RKO (cell line): ENCODE measurements at regions not wholly inside any gene's neighbourhood (a gene's known extent, or its start where the extent isn't known, plus 50 kb on each side); places are given as distances from the start of the nearest gene placed in this dataset.
"Not testable (repeated sequence)": the region's sequence is repeated elsewhere in the genome, so short reads cannot be mapped to it uniquely, and the experiment has no call there.

Experiments
- DNase-seq: peaks from one replicate; pipeline ENCODE4 v3.0.0-alpha.2; 2016; ENCODE audit warnings: low spot score

GRCh38 chr14:39568809-39569538 lies 136.7 kb upstream of the FBXO33 start:
- no peak for DNase-seq

DNA sequence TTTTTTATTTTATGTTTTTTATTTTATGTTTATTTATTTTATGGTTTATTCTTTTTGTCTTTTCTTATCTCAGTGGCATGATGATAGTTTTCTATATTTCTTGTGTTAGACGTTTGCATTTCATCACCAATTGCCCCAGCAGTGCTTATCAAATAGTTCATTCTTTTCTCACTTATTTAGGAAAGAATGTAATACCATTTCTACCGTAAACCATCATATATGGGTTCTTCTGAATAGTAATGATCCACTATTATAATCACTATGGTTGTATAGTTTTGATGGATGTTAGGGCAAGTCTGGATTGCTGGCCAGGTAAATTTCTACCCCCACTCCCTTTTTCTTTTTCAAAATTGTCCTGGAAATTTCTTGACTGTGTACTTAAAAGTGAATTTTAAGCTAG lies 134.6 kb upstream of the FBXO33 start:
- no peak for DNase-seq

DNA sequence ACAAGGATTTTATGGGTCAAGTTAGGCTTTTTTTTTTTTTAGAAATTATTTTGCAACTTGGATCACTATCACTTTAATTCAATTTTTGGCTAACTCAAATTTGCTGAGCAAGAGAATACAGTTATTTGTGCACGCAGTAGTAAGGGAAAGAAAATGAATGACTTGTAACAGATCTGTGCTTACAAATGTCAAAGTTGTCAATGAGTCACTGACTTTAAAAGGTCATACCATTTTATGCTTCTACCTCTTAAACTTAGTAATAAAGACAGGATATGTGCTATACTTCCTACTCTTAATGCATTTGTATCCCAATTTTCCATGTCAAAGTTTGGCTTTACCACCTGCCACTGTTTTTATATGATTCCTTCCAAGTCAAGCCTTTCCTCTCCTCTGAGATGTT lies 131.1 kb upstream of the FBXO33 start:
- no peak for DNase-seq

GRCh38 chr14:39562175-39562574 lies 129.9 kb upstream of the FBXO33 start:
- DNase-seq: no peak

DNA sequence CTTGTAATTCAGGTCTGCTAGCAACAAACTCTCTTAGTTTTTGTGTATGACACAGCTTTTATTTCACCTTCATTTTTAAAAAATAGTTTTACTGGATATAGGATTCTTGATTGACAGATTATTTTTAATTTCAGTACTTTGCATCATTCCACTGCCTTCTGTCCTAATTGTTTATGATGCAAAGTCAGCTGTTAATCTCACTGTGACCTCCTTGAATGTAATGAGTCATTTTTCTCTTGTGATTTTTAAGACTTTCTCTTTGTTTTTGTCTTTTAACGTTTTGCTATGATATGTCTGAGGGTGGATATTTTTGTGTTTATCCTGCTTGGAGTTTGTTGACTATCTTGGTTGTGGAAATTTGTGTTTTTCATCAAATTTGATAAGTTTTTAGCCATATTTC lies 126.3 kb upstream of the FBXO33 start:
- DNase-seq: peak; percentile 19

DNA sequence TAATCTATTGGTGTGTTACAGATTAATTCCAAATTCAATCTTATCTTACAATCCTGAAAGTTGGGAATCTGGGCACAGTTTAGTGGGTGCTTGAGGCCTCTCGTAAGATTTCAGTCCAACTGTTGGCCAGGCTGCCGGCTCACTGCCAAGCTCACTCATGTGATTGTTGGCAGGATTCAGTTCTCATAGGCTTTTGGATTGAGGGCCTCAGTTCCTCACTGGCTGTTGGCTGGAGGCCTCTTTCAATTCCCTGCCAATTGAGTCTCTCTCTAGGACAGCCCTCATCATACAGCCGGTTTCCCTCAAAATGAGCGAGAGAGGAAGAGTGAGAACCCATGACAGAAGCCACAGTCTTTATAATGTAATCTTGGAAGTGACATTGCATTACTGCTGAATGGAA lies 123.5 kb upstream of the FBXO33 start:
- DNase-seq: no peak

DNA sequence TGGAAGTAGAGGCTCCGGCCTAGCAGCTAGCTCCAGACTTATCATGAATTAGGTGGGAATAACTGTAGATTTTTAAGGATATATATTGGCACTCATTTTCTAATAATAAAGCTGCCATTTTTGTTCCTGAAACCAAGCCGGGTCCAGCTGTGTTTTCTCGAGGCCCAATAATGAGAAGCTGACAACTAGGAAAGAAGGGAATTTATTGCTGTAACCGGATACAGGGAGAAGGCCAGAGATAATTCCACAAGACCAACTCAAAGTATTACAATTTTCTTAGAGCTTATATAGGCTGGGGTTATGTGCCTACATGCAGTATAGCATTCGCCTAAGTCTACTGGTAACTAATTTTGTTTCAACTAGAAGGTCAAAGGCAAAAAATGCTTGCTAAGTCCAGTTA lies 122.3 kb upstream of the FBXO33 start:
- DNase-seq: no peak

GRCh38 chr14:39548358-39548757 lies 116.1 kb upstream of the FBXO33 start:
- DNase-seq: no peak

DNA sequence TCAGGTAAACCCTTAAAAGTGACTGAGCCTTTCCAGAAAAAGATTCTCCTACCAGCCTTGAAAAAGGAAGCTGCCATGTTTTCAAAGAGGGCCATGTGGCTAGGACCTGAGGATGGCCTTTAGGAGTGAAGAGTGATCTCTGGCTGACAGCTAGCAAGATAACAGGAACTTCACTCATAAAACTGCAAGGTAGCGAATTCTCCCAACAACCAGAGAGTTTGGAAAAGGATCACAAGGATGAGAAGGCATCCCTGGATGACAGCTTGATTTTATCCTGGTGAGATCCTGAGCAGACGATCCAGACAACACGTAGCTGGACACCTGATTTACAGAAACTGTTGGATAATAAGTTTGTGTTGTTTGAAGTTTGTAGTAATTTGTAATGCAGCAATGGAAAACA lies 115.6 kb upstream of the FBXO33 start:
- no peak for DNase-seq

DNA sequence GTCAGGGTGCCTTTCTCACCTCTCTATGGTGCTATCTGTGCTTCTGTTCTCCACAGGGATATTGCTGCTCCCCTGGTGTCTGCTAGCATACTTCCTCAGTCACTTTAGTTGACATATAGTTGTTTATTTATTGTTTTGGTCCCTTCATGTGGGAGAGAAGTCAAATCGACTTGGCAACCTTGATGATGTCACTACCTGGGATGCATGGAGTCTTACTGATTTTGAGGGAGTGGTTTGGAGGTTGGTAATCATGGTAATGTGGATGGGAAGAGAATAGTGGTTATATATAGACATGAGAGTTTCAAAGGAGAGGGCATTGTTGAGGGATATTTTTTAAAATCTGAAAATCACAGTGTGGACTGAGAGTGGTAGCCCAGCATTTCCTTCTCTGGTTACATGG lies 73.6 kb upstream of the FBXO33 start:
- no peak for DNase-seq

- no peak for DNase-seq
Observed at GRCh38 chr14:39500253-39500652, 68.0 kb upstream of the FBXO33 start.

DNA sequence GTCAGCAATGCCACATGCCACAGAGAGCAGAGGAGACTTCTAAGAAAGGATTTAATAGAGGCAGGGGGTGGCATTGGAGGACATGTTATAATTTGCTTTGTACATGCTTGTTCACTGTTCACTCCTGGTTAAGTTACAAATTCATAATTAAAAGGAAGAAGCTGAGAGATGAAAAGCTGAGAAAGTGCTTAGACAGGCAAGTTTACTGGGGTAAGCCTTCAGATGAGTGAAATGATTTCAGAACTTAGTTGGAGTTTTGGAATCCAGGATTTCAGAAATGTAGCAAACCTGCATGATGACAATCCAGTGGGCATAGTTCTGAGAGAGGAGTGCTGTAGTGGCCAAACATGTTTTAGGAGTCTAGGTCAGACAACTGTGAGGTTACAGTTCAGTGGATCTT lies 67.3 kb upstream of the FBXO33 start:
- no peak for DNase-seq

GRCh38 chr14:39497677-39498076 lies 65.4 kb upstream of the FBXO33 start:
- DNase-seq: not testable (repeated sequence)

- DNase-seq: peak; percentile 56
Observed at GRCh38 chr14:39492267-39492666, 60.0 kb upstream of the FBXO33 start.

- DNase-seq: peak; percentile 44
Observed at GRCh38 chr14:39491134-39491571, 58.9 kb upstream of the FBXO33 start.

DNA sequence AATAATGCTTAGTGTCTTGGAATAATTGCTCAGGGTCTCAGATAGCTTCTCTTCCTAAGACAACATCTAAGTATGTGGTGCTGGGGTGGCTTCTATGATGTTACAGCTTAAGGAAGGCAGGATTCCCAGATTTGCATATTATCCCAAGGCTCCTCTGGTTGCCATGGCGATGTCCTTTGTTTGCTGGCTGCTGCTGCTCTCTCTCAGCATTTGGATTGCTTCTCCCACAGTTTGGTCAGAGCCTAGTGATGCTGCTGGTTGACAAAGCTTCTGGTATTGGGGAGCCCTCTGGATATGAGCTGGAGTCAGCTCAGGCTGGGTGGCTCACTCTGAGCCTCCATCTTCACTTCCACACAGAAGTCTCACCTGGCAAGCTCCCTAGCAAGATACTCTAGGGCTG lies 56.4 kb upstream of the FBXO33 start:
- DNase-seq: peak; percentile 5

- no peak for DNase-seq
Observed at GRCh38 chr14:39483682-39484081, 51.4 kb upstream of the FBXO33 start.
